ENCODE measurements at regions not wholly inside any gene's neighbourhood (a gene's known extent, or its start where the extent isn't known, plus 50 kb on each side); places are given as distances from the start of the nearest gene placed in this dataset.

DNA sequence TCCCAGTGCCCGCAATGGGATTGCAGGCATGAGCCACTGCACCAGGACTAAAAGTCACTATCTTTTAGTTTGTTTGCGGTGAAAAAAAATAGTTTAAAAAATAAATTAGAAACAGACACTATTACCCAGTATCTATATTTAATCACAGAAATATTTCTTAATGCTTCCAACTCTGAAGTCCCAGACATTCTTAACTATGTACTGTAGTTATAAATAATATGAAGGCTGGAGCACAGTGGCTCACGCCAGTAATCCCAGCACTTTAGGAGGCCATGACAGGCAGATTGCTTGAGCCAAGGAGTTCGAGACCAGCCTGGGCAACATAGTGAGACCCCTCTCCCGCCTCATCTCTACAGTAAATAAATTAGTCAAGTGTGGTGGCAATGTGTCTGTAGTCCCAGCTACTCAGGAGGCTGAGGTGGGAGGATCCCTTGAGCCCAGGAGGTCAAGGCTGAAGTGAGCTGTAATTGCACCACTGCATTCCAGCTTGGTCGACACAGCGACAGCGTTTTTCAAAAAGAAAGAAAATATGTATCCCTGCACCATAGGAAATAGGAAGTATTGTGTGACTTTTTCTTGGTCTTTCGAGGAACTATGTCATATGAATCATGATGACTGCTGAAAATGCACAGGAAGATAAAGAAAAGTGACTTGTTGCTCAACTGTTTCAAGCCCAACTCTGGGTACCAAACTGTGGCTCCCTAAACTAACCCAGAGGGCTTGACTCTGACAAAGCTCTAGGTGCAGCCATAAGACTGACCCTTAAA is 74.9 kb upstream of the STEAP1B start:
- Histone ChIP-seq H3K27me3 (ENCODE audit: low read depth, low read length) (no peaks in the 10 kb centered on the region), H3K27ac (ENCODE audit: low read length) (no peak overlapping the region), H4K20me1 (ENCODE audit: insufficient read depth, low read length) (peaks cover 53% of the 10 kb centered on the region), H2AFZ (ENCODE audit: low read depth, low read length) (no peak overlapping the region), H3K4me2 (ENCODE audit: low read length) (no peak overlapping the region), H3K79me2 (ENCODE audit: low read length) (peaks cover 22% of the 10 kb centered on the region), H3K4me3 (ENCODE audit: low read length) (no peak overlapping the region), H3K9ac (ENCODE audit: low read length) (no peak overlapping the region), H3K4me1 (ENCODE audit: low read length) (peaks cover 9% of the 10 kb centered on the region), H3K36me3 (replicated peaks; ENCODE audit: low read depth, low read length) (peaks cover 49% of the 10 kb centered on the region), H3K9me3 (ENCODE audit: insufficient read depth, low read length) (no peaks in the 10 kb centered on the region)
- TF ChIP-seq, protein P1, sequence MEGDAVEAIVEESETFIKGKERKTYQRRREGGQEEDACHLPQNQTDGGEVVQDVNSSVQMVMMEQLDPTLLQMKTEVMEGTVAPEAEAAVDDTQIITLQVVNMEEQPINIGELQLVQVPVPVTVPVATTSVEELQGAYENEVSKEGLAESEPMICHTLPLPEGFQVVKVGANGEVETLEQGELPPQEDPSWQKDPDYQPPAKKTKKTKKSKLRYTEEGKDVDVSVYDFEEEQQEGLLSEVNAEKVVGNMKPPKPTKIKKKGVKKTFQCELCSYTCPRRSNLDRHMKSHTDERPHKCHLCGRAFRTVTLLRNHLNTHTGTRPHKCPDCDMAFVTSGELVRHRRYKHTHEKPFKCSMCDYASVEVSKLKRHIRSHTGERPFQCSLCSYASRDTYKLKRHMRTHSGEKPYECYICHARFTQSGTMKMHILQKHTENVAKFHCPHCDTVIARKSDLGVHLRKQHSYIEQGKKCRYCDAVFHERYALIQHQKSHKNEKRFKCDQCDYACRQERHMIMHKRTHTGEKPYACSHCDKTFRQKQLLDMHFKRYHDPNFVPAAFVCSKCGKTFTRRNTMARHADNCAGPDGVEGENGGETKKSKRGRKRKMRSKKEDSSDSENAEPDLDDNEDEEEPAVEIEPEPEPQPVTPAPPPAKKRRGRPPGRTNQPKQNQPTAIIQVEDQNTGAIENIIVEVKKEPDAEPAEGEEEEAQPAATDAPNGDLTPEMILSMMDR (IDR thresholded peaks at IDR 0.05; ENCODE audit: low read depth, low read length), result no peak
- no peak for TF ChIP-seq EZH2phosphoT487 (IDR thresholded peaks at IDR 0.05; ENCODE audit: low read depth)

- Histone ChIP-seq H4K20me1 (ENCODE audit: insufficient read depth, low read length) (peaks cover 33% of the 10 kb centered on the region), H3K79me2 (ENCODE audit: low read length) (peaks cover 28% of the 10 kb centered on the region), H3K9me3 (ENCODE audit: insufficient read depth, low read length) (no peaks in the 10 kb centered on the region), H3K27ac (ENCODE audit: low read length) (no peak overlapping the region), H3K4me2 (ENCODE audit: low read length) (no peak overlapping the region), H3K4me1 (ENCODE audit: low read length) (no peaks in the 10 kb centered on the region; the same call in 1 of the 2 replicates), H3K36me3 (replicated peaks; ENCODE audit: low read depth, low read length) (peaks cover 59% of the 10 kb centered on the region), H3K4me3 (ENCODE audit: low read length) (no peak overlapping the region), H3K27me3 (ENCODE audit: low read depth, low read length) (no peaks in the 10 kb centered on the region), H2AFZ (ENCODE audit: low read depth, low read length) (no peak overlapping the region), H3K9ac (ENCODE audit: low read length) (no peak overlapping the region)
- TF ChIP-seq EZH2phosphoT487 (IDR thresholded peaks at IDR 0.05; ENCODE audit: low read depth), result no peak
- TF ChIP-seq, protein P1 (IDR thresholded peaks at IDR 0.05; ENCODE audit: low read depth, low read length), result no peak
Measured at GRCh38 chr7:22572937-22573336, 72.9 kb upstream of the STEAP1B start.

DNA sequence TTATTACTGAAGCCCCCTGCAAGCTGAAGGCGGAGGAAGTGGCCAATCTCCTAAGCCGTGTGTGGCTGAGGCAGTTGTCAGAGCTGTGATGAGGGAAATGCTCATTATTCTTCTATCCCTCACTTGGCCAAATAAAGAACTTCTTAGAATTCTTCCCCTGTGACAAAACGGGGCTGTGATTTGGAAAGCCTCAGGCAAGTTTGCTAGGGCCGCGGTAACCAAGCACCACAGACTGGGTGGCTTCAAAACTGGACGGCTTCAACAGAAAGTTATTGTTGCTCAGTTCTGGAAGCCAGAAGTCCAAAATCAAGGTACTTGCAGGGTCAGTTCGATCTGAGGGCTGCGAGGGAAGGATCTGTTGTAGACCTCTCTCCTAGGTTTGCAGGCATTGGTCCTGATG is 72.3 kb upstream of the STEAP1B start:
- Histone ChIP-seq H3K4me3 (ENCODE audit: low read length) (no peak overlapping the region), H2AFZ (ENCODE audit: low read depth, low read length) (no peak overlapping the region), H4K20me1 (ENCODE audit: insufficient read depth, low read length) (peaks cover 27% of the 10 kb centered on the region), H3K79me2 (ENCODE audit: low read length) (peaks cover 34% of the 10 kb centered on the region), H3K9me3 (ENCODE audit: insufficient read depth, low read length) (no peaks in the 10 kb centered on the region), H3K4me1 (ENCODE audit: low read length) (peaks cover 6% of the 10 kb centered on the region), H3K4me2 (ENCODE audit: low read length) (no peak overlapping the region), H3K36me3 (replicated peaks; ENCODE audit: low read depth, low read length) (peaks cover 56% of the 10 kb centered on the region), H3K27me3 (ENCODE audit: low read depth, low read length) (no peaks in the 10 kb centered on the region), H3K27ac (ENCODE audit: low read length) (no peak overlapping the region), H3K9ac (ENCODE audit: low read length) (no peak overlapping the region)
- no peak for TF ChIP-seq EZH2phosphoT487 (IDR thresholded peaks at IDR 0.05; ENCODE audit: low read depth)
- TF ChIP-seq, protein P1 (IDR thresholded peaks at IDR 0.05; ENCODE audit: low read depth, low read length), result no peak

GRCh38 chr7:22571766-22572165 is 71.8 kb upstream of the STEAP1B start:
- no peak overlapping the region for H3K9ac ChIP-seq (ENCODE audit: low read length)

More at GRCh38 chr7:22571766-22572165, 71.8 kb upstream of the STEAP1B start:
- no peak overlapping the region for H2AFZ ChIP-seq (ENCODE audit: low read depth, low read length)
- no peak overlapping the region for H3K4me3 ChIP-seq (ENCODE audit: low read length)
- peaks cover 36% of the 10 kb centered on the region for H3K79me2 ChIP-seq (ENCODE audit: low read length)
- H3K4me2 ChIP-seq (ENCODE audit: low read length), result no peak overlapping the region
- peaks cover 52% of the 10 kb centered on the region for H3K36me3 ChIP-seq (replicated peaks; ENCODE audit: low read depth, low read length)
- H3K9me3 ChIP-seq (ENCODE audit: insufficient read depth, low read length), result no peaks in the 10 kb centered on the region
- peaks cover 28% of the 10 kb centered on the region for H4K20me1 ChIP-seq (ENCODE audit: insufficient read depth, low read length)
- no peak overlapping the region for H3K27ac ChIP-seq (ENCODE audit: low read length)
- H3K4me1 ChIP-seq (ENCODE audit: low read length), result peaks cover 11% of the 10 kb centered on the region
- TF ChIP-seq, protein P1 (IDR thresholded peaks at IDR 0.05; ENCODE audit: low read depth, low read length), result no peak
- TF ChIP-seq EZH2phosphoT487 (IDR thresholded peaks at IDR 0.05; ENCODE audit: low read depth), result no peak
- no peaks in the 10 kb centered on the region for H3K27me3 ChIP-seq (ENCODE audit: low read depth, low read length)

Data from OCI-LY3 (cell line).